ENCODE measurements at regions not wholly inside any gene's neighbourhood (a gene's known extent, or its start where the extent isn't known, plus 50 kb on each side); places are given as distances from the start of the nearest gene placed in this dataset.

DNA sequence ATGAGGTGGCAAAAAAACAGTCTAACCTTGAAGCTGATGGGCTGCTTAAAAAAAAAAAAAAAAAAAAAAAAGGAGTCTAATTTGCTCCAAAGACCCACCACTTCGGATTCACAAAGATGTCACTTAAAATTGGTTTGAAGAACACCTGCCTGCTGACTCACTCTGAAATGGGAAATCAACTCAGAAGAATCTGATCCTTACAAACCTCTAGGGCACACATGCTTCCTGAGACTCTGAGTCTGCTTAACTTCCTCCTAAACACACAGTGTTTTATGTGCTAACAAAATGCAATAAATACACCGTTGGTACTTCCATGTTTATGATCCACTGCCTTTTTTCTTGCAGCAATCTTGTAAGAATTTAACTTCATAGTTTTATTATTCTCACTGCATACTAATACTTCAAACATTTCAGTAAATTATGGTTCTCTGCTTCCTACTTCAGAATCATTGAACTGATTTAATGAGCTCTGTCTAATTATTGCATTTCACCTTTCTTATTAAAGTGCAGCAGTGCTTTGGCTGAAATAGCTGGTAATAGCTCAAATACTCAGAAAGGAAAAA is 73.0 kb upstream of the FRMD4B start:
- Histone ChIP-seq H3K9me3 (no peaks in the 10 kb centered on the region), H3K27ac (no peak overlapping the region), H3K4me1 (no peaks in the 10 kb centered on the region), H3K4me2 (no peak overlapping the region), H3K4me3 (no peak overlapping the region)
- FAIRE-seq (no peak), ATAC-seq (no peak), DNase-seq (ENCODE audit: low read depth in 1 of 2, low spot score in 1 of 2) (no peak)
- TF ChIP-seq ZSCAN20 (CRISPR knock-in tag; IDR thresholded peaks at IDR 0.05) = no peak
- TF ChIP-seq HDAC2 (IDR thresholded peaks at IDR 0.05) = no peak
- TF ChIP-seq POLR2A (IDR thresholded peaks at IDR 0.05; ENCODE audit: low read length) = no peak
- TF ChIP-seq MYC (IDR thresholded peaks at IDR 0.05; ENCODE audit: borderline replicate concordance, low read length) = no peak
- no peak for TF ChIP-seq SMC3 (IDR thresholded peaks at IDR 0.05)
- no peak for TF ChIP-seq KDM5A (IDR thresholded peaks at IDR 0.05)
- TF ChIP-seq EHMT2 (IDR thresholded peaks at IDR 0.05; ENCODE audit: low read depth) = no peak
- TF ChIP-seq, protein P1, sequence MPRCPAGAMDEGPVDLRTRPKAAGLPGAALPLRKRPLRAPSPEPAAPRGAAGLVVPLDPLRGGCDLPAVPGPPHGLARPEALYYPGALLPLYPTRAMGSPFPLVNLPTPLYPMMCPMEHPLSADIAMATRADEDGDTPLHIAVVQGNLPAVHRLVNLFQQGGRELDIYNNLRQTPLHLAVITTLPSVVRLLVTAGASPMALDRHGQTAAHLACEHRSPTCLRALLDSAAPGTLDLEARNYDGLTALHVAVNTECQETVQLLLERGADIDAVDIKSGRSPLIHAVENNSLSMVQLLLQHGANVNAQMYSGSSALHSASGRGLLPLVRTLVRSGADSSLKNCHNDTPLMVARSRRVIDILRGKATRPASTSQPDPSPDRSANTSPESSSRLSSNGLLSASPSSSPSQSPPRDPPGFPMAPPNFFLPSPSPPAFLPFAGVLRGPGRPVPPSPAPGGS (IDR thresholded peaks at IDR 0.05) = no peak
- TF ChIP-seq FOXS1 (CRISPR knock-in tag; IDR thresholded peaks at IDR 0.05) = no peak
- TF ChIP-seq POLR2AphosphoS2 (conservative IDR thresholded peaks at IDR 0.05; ENCODE audit: low read length) = no peak
- no peak for TF ChIP-seq HOXA7 (CRISPR knock-in tag; IDR thresholded peaks at IDR 0.05)
- no peak for TF ChIP-seq HOXB13 (CRISPR knock-in tag; IDR thresholded peaks at IDR 0.05; ENCODE audit: low read depth)
- TF ChIP-seq, protein P2, sequence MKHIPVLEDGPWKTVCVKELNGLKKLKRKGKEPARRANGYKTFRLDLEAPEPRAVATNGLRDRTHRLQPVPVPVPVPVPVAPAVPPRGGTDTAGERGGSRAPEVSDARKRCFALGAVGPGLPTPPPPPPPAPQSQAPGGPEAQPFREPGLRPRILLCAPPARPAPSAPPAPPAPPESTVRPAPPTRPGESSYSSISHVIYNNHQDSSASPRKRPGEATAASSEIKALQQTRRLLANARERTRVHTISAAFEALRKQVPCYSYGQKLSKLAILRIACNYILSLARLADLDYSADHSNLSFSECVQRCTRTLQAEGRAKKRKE (CRISPR knock-in tag; IDR thresholded peaks at IDR 0.05; ENCODE audit: low read depth) = no peak
- no peak for TF ChIP-seq NPAS2 (CRISPR knock-in tag; IDR thresholded peaks at IDR 0.05; ENCODE audit: borderline replicate concordance)
- TF ChIP-seq, protein P3, sequence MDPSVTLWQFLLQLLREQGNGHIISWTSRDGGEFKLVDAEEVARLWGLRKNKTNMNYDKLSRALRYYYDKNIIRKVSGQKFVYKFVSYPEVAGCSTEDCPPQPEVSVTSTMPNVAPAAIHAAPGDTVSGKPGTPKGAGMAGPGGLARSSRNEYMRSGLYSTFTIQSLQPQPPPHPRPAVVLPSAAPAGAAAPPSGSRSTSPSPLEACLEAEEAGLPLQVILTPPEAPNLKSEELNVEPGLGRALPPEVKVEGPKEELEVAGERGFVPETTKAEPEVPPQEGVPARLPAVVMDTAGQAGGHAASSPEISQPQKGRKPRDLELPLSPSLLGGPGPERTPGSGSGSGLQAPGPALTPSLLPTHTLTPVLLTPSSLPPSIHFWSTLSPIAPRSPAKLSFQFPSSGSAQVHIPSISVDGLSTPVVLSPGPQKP (IDR thresholded peaks at IDR 0.05; ENCODE audit: low read depth, low read length) = no peak
- no peak for TF ChIP-seq PHF8 (IDR thresholded peaks at IDR 0.05; ENCODE audit: borderline replicate concordance, low read depth)
- WGBS (ENCODE audit: missing lambda C conversion rate) = 15% methylated on average over 2 of the region's 2 CpGs
- ChIA-PET CTCF (no interaction called here), POLR2A (no interaction called here)

DNA sequence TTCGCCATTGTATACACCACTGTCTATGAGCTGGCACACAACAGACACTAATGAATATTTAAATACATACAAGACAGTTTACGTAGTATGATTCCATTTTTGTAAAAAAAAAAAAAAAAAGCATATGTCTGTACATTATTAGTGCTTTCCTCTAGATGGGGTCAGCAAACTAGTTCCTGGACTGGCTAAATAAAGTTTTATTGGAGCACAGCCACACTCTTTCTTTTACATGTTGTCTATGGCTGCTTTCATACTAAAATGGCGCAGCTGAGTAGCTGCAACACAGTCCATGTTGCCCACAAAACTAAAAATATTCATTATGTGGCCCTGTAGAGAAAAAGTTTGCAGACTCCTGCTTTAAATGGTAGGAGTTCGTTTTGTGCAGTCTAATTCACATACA is 70.7 kb upstream of the FRMD4B start:
- H3K4me1 ChIP-seq = no peaks in the 10 kb centered on the region
- DNase-seq (ENCODE audit: low read depth in 1 of 2, low spot score in 1 of 2) = no peak
- TF ChIP-seq RCOR1 (IDR thresholded peaks at IDR 0.05; ENCODE audit: low read depth, low read length) (no peak), JUNB (IDR thresholded peaks at IDR 0.05) (no peak), PHF8 (IDR thresholded peaks at IDR 0.05; ENCODE audit: borderline replicate concordance, low read depth) (no peak), HOXB5 (CRISPR knock-in tag; IDR thresholded peaks at IDR 0.05) (no peak), ZFP36 (IDR thresholded peaks at IDR 0.05; ENCODE audit: borderline replicate concordance, partially characterized antibody) (no peak), RARB (CRISPR knock-in tag; IDR thresholded peaks at IDR 0.05) (no peak), CBX8 (IDR thresholded peaks at IDR 0.05) (no peak), RNF2 (IDR thresholded peaks at IDR 0.05; ENCODE audit: borderline replicate concordance, low read depth) (no peak), NR3C1 (IDR thresholded peaks at IDR 0.05) (no peak)
- TF ChIP-seq, protein P4, sequence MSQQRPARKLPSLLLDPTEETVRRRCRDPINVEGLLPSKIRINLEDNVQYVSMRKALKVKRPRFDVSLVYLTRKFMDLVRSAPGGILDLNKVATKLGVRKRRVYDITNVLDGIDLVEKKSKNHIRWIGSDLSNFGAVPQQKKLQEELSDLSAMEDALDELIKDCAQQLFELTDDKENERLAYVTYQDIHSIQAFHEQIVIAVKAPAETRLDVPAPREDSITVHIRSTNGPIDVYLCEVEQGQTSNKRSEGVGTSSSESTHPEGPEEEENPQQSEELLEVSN (IDR thresholded peaks at IDR 0.05; ENCODE audit: borderline replicate concordance, low read depth) = no peak
- TF ChIP-seq, protein P5, sequence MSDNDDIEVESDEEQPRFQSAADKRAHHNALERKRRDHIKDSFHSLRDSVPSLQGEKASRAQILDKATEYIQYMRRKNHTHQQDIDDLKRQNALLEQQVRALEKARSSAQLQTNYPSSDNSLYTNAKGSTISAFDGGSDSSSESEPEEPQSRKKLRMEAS (IDR thresholded peaks at IDR 0.05) = no peak
- TF ChIP-seq, protein P2 (CRISPR knock-in tag; IDR thresholded peaks at IDR 0.05; ENCODE audit: low read depth) = no peak
- H3K9me3 ChIP-seq = no peaks in the 10 kb centered on the region
- no peak for ATAC-seq
- no peak overlapping the region for H3K27ac ChIP-seq
- no peak overlapping the region for H3K4me3 ChIP-seq
- FAIRE-seq = no peak
- H3K4me2 ChIP-seq = no peak overlapping the region
- CTCF ChIA-PET = no interaction called here
- POLR2A ChIA-PET = no interaction called here
- 67% methylated on average over 4 of the region's 4 CpGs for WGBS (ENCODE audit: missing lambda C conversion rate)
